Endothelial cell of umbilical vein (primary cell): ENCODE measurements at regions not wholly inside any gene's neighbourhood (a gene's known extent, or its start where the extent isn't known, plus 50 kb on each side); places are given as distances from the start of the nearest gene placed in this dataset.

Experiments used
- BruUV-seq: library from RNA; stranded (reverse); fragments of 400-500 nt; replicated peaks from 2 replicates; lab custom pipeline; 2021; lab: Mats Ljungman, UMichigan
- CTCF ChIA-PET: fragments of 300-600, 350-600 bp; sonication (Branson Sonifier 250); formaldehyde crosslinking; loops from one replicate; lab custom pipeline; 2021; ENCODE audit warnings: antibody characterized with exemption, inconsistent platforms; lab: Charles Lee
- POLR2A ChIA-PET: fragments of 300-600, 350-600 bp; sonication (Branson Sonifier 250); formaldehyde crosslinking; loops from one replicate; lab custom pipeline; 2021; ENCODE audit warnings: antibody characterized with exemption, inconsistent platforms; lab: Charles Lee
- DNase-seq: peaks from one replicate; pipeline ENCODE4 v3.0.0-alpha.2; 2011; ENCODE audit warnings: low read depth, low spot score
- FAIRE-seq: peaks from 2 replicates; lab custom pipeline; 2011; peaks lifted over from hg19 to GRCh38; lab: Jason Lieb, UNC
- H2AFZ ChIP-seq: 2 replicates; pipeline ENCODE4 v1.6.0; 2012; ENCODE audit warnings: low read depth, low read length, control low read depth, inconsistent platforms
- H3K27ac ChIP-seq: 2 replicates; pipeline ENCODE4 v1.5.1; 2011; ENCODE audit warnings: low read depth, mild to moderate bottlenecking, control low read depth, low read length, moderate library complexity; ENCODE audit not compliant: insufficient read depth
- H3K27me3 ChIP-seq, 2 experiments: 2 replicates each; pipeline versions ENCODE4 v1.6.0 to v1.6.1; 2011; ENCODE audit warnings: low read length in 2 of 2, mixed read lengths in 1 of 2; ENCODE audit not compliant: control insufficient read depth in 2 of 2, insufficient read depth in 2 of 2
- H3K36me3 ChIP-seq, 2 experiments: 2 replicates in 1 of 2; 3 replicates in 1 of 2; pipeline ENCODE4 v1.5.1; 2011; ENCODE audit warnings: low read length in 2 of 2, mild to moderate bottlenecking in 1 of 2, moderate library complexity in 1 of 2; ENCODE audit not compliant: control insufficient read depth in 2 of 2, insufficient read depth in 2 of 2; ENCODE audit errors: extremely low read depth in 1 of 2
- H3K4me1 ChIP-seq: 3 replicates; pipeline ENCODE4 v1.5.1; 2011; ENCODE audit warnings: mild to moderate bottlenecking, low read length; ENCODE audit not compliant: control insufficient read depth, insufficient read depth; ENCODE audit errors: extremely low read depth
- H3K4me2 ChIP-seq: 2 replicates; pipeline ENCODE4 v1.6.1; 2011; ENCODE audit warnings: low read length, control low read depth, mixed read lengths; ENCODE audit not compliant: insufficient read depth
- H3K4me3 ChIP-seq, 3 experiments: fragments of 200-600 bp in 1 of 3; sonication (generic), shearing (Covaris generic) in 1 of 3; replicated peaks in 1 of 3; 2 replicates each; pipeline ENCODE4 v1.5.1; 2011 to 2016; ENCODE audit warnings: control low read depth in 3 of 3, low read length in 3 of 3, mild to moderate bottlenecking in 2 of 3, inconsistent platforms in 1 of 3, low read depth in 1 of 3, moderate library complexity in 1 of 3; ENCODE audit not compliant: insufficient read depth in 1 of 3
- H3K79me2 ChIP-seq: 2 replicates; pipeline ENCODE4 v1.6.0; 2012; ENCODE audit warnings: low read length, inconsistent platforms; ENCODE audit not compliant: control insufficient read depth, insufficient read depth
- H3K9ac ChIP-seq: replicated peaks from 2 replicates; pipeline ENCODE3; 2011; ENCODE audit warnings: low read length, control low read depth; ENCODE audit not compliant: insufficient read depth; ENCODE audit errors: extremely low read depth
- H3K9me1 ChIP-seq: replicated peaks from 3 replicates; pipeline ENCODE4 v1.6.0; 2011; ENCODE audit warnings: mild to moderate bottlenecking, low read length; ENCODE audit not compliant: control insufficient read depth, insufficient read depth; ENCODE audit errors: extremely low read depth
- H3K9me3 ChIP-seq: replicated peaks from 2 replicates; pipeline ENCODE4 v1.5.1; 2012; ENCODE audit warnings: low read length, inconsistent platforms; ENCODE audit not compliant: control insufficient read depth, insufficient read depth
- H4K20me1 ChIP-seq: replicated peaks from 2 replicates; pipeline ENCODE3; 2011; ENCODE audit warnings: mild to moderate bottlenecking, low read length; ENCODE audit not compliant: control insufficient read depth, insufficient read depth; ENCODE audit errors: extremely low read depth
- EZH2 ChIP-seq: IDR thresholded peaks from 2 replicates; pipeline ENCODE4 v1.6.1; 2012; ENCODE audit warnings: borderline replicate concordance, low read depth, mild to moderate bottlenecking, moderate library complexity, low read length, inconsistent platforms; ENCODE audit not compliant: severe bottlenecking
- FOS ChIP-seq: IDR thresholded peaks from 2 replicates; pipeline ENCODE4 v1.6.1; 2011; ENCODE audit warnings: mild to moderate bottlenecking, low read length, moderate library complexity, borderline replicate concordance; ENCODE audit not compliant: insufficient read depth
- GATA2 ChIP-seq: IDR thresholded peaks from 2 replicates; pipeline ENCODE4 v1.7.0; 2011; ENCODE audit warnings: low read depth, mild to moderate bottlenecking, moderate library complexity, mixed read lengths, low read length; ENCODE audit not compliant: insufficient read length, insufficient read depth
- JUN ChIP-seq: IDR thresholded peaks from 2 replicates; pipeline ENCODE4 v1.6.1; 2011; ENCODE audit warnings: borderline replicate concordance, low read depth; ENCODE audit not compliant: insufficient read length, insufficient read depth
- MYC ChIP-seq: IDR thresholded peaks from one replicate; pipeline ENCODE4 v1.6.1; 2011; ENCODE audit warnings: mild to moderate bottlenecking, low read depth, low read length
- POLR2A ChIP-seq: IDR thresholded peaks from 2 replicates; pipeline ENCODE4 v1.6.1; 2012; ENCODE audit warnings: low read depth, mild to moderate bottlenecking, control low read depth, low read length
- POLR2AphosphoS5 ChIP-seq: IDR thresholded peaks from 2 replicates; pipeline ENCODE4 v1.6.1; 2012; ENCODE audit warnings: low read depth, mild to moderate bottlenecking, control low read depth, low read length, moderate library complexity; ENCODE audit not compliant: insufficient read depth
- dilution Hi-C: fragments of 300-500 bp; cut with MboI; formaldehyde crosslinking; loops from one replicate; pipeline ENCODE4 v1.15.0; 2019; ENCODE audit warnings: low sequenced_read_pairs; ENCODE audit not compliant: extremely low pct_ligation_motif_present
- intact Hi-C: fragments of 100-400 bp; cut with micrococcal nuclease; formaldehyde crosslinking; loops from one replicate; pipeline ENCODE4 v1.10.0; 2022
- TF ChIP-seq, protein P1 (sequence below): IDR thresholded peaks from 2 replicates; pipeline ENCODE4 v1.6.1; 2011; ENCODE audit not compliant: insufficient read depth, insufficient read length
- TF ChIP-seq, protein P2 (sequence below), 2 donors: IDR thresholded peaks; 1 replicate in 1 of 2; 2 replicates in 1 of 2; pipeline ENCODE4 v1.5.1; 2011; ENCODE audit warnings: low read length in 2 of 2, mild to moderate bottlenecking in 2 of 2, moderate library complexity in 2 of 2, control low read depth in 1 of 2, inconsistent platforms in 1 of 2, low read depth in 1 of 2; ENCODE audit not compliant: insufficient read depth in 1 of 2; ENCODE audit errors: extremely low read depth in 1 of 2

DNA sequence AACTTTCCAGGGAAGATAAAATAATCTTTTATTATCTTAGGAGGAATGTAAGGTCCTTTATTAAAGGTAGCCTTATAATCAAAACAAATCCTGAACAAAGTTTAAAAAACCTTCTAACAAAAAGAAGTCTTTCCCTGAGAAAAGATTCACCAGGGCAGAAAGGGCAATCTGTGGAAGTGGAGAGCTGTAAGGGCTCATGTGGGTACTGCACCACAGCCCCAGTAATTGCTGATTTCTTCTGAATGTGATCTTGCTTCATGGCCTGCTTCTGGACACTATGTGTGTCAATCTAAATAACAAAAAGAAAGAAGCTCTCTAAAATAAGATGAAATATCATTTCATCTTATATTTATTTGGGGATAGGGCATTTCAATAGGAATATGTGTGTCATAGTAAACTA is 1501.6 kb downstream of the OTOL1 start:
- Histone ChIP-seq H3K27ac (no peak overlapping the region), H3K4me2 (no peak overlapping the region), H3K9ac (no peak overlapping the region), H3K4me3 (no peak overlapping the region), H3K4me1 (no peaks in the 10 kb centered on the region), H4K20me1 (no peaks in the 10 kb centered on the region), H3K36me3 (no peaks in the 10 kb centered on the region), H3K79me2 (no peaks in the 10 kb centered on the region), H3K9me3 (peaks cover 2% of the 10 kb centered on the region), H2AFZ (no peak overlapping the region), H3K27me3 (no peaks in the 10 kb centered on the region), H3K9me1 (no peaks in the 10 kb centered on the region)
- no TSS peak for BruUV-seq
- CTCF ChIA-PET: no interaction called here
- dilution Hi-C loops (no loop called here), intact Hi-C loops (no loop called here)
- no peak for DNase-seq
- POLR2A ChIA-PET: no interaction called here
- no peak for TF ChIP-seq MYC
- no peak for FAIRE-seq

DNA sequence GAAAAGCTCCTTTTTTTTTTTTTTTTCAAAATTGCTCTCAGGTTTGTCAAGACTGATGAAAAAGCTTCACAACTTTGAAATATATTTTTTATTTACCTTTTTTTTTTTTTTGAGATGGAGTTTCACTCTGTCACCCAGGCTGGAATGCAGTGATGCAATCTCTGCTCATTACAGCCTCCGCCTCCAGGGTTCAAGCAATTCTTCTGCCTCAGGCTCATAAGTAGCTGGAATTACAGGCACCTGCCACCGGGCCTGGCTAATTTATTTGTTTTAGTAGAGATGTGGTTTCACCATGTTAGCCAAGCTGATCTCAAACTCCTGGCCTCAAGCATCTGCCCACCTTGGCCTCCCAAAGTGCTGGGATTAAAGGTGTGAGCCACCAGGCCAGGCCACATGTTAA is 1515.0 kb downstream of the OTOL1 start:
- TF ChIP-seq MYC: no peak
- TF ChIP-seq EZH2: no peak
- TF ChIP-seq, protein P1, sequence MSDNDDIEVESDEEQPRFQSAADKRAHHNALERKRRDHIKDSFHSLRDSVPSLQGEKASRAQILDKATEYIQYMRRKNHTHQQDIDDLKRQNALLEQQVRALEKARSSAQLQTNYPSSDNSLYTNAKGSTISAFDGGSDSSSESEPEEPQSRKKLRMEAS: no peak
- no peak for TF ChIP-seq POLR2A
- TF ChIP-seq POLR2AphosphoS5: no peak
- TF ChIP-seq, protein P2, sequence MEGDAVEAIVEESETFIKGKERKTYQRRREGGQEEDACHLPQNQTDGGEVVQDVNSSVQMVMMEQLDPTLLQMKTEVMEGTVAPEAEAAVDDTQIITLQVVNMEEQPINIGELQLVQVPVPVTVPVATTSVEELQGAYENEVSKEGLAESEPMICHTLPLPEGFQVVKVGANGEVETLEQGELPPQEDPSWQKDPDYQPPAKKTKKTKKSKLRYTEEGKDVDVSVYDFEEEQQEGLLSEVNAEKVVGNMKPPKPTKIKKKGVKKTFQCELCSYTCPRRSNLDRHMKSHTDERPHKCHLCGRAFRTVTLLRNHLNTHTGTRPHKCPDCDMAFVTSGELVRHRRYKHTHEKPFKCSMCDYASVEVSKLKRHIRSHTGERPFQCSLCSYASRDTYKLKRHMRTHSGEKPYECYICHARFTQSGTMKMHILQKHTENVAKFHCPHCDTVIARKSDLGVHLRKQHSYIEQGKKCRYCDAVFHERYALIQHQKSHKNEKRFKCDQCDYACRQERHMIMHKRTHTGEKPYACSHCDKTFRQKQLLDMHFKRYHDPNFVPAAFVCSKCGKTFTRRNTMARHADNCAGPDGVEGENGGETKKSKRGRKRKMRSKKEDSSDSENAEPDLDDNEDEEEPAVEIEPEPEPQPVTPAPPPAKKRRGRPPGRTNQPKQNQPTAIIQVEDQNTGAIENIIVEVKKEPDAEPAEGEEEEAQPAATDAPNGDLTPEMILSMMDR (IDR thresholded peaks at IDR 0.05; ENCODE audit: extremely low read depth in 1 of 2, insufficient read depth in 1 of 2, low read depth in 1 of 2, low read length in 2 of 2): no peak
- TF ChIP-seq FOS: no peak
- TF ChIP-seq JUN: no peak
- TF ChIP-seq GATA2: no peak
- ChIA-PET CTCF (no interaction called here), POLR2A (no interaction called here)
- H4K20me1 ChIP-seq: no peaks in the 10 kb centered on the region
- BruUV-seq: no TSS peak
- H3K36me3 ChIP-seq: no peaks in the 10 kb centered on the region
- H3K9me1 ChIP-seq: no peaks in the 10 kb centered on the region
- DNase-seq (no peak), FAIRE-seq (no peak)
- dilution Hi-C loops: no loop called here
- no peaks in the 10 kb centered on the region for H3K9me3 ChIP-seq
- no peaks in the 10 kb centered on the region for H3K79me2 ChIP-seq
- intact Hi-C loops: no loop called here
- H3K4me2 ChIP-seq: no peak overlapping the region
- no peaks in the 10 kb centered on the region for H3K27me3 ChIP-seq
- H2AFZ ChIP-seq: no peak overlapping the region
- H3K9ac ChIP-seq: no peak overlapping the region
- no peak overlapping the region for H3K4me3 ChIP-seq
- H3K4me1 ChIP-seq: no peaks in the 10 kb centered on the region
- no peak overlapping the region for H3K27ac ChIP-seq
